ENCODE measurements at regions not wholly inside any gene's neighbourhood (a gene's known extent, or its start where the extent isn't known, plus 50 kb on each side); places are given as distances from the start of the nearest gene placed in this dataset.

GRCh38 chr6:74065705-74066104 is 369.7 kb downstream of the CD109 start:
- no peaks in the 10 kb centered on the region for H3K27me3 ChIP-seq (ENCODE audit: insufficient read depth, low read depth, low read length)
- H3K9ac ChIP-seq (ENCODE audit: low read length) = no peak overlapping the region
- H4K20me1 ChIP-seq (ENCODE audit: insufficient read depth) = no peaks in the 10 kb centered on the region
- H3F3A ChIP-seq (ENCODE audit: insufficient read depth, low read length, poor library complexity, severe bottlenecking) = no peaks in the 10 kb centered on the region
- no peak overlapping the region for H3K4me2 ChIP-seq (ENCODE audit: low read length)
- no peaks in the 10 kb centered on the region for H3K9me3 ChIP-seq (ENCODE audit: low read length)
- TF ChIP-seq TAF1 (IDR thresholded peaks at IDR 0.05; ENCODE audit: low read depth) = no peak
- no peak for TF ChIP-seq SMC3 (conservative IDR thresholded peaks at IDR 0.05; ENCODE audit: poor library complexity)
- TF ChIP-seq MXI1 (conservative IDR thresholded peaks at IDR 0.05; ENCODE audit: poor library complexity, severe bottlenecking) = no peak
- TF ChIP-seq EZH2 (IDR thresholded peaks at IDR 0.05; ENCODE audit: borderline replicate concordance, insufficient read depth, low read length, poor library complexity, severe bottlenecking) = no peak
- no peak for TF ChIP-seq RAD21 (conservative IDR thresholded peaks at IDR 0.05)
- no peak for TF ChIP-seq REST (IDR thresholded peaks at IDR 0.05; ENCODE audit: borderline replicate concordance)
- TF ChIP-seq EP300 (conservative IDR thresholded peaks at IDR 0.05; ENCODE audit: poor library complexity, severe bottlenecking) = no peak
- no peak for TF ChIP-seq CTCF (IDR thresholded peaks at IDR 0.05; ENCODE audit: poor library complexity, severe bottlenecking)
- TF ChIP-seq POLR2AphosphoS5 (IDR thresholded peaks at IDR 0.05) = no peak
- no peaks in the 10 kb centered on the region for H3K79me2 ChIP-seq (replicated peaks; ENCODE audit: insufficient read depth, low read length)
- H2AFZ ChIP-seq (ENCODE audit: low read depth, low read length) = no peak overlapping the region
- no peak overlapping the region for H3K27ac ChIP-seq (ENCODE audit: low read length)
- no peak overlapping the region for H3K4me3 ChIP-seq (ENCODE audit: low read length)
- H3K9me2 ChIP-seq (ENCODE audit: insufficient read depth, low read length) = no peaks in the 10 kb centered on the region
- no peaks in the 10 kb centered on the region for H3K36me3 ChIP-seq (ENCODE audit: insufficient read depth, low read length)

GRCh38 chr6:74063391-74063790 is 367.4 kb downstream of the CD109 start:
- H3K79me2 ChIP-seq (replicated peaks; ENCODE audit: insufficient read depth, low read length) = no peaks in the 10 kb centered on the region
- H3K4me2 ChIP-seq (ENCODE audit: low read length) = no peak overlapping the region
- no peaks in the 10 kb centered on the region for H3K27me3 ChIP-seq (ENCODE audit: insufficient read depth, low read depth, low read length)
- TF ChIP-seq SMC3 (conservative IDR thresholded peaks at IDR 0.05; ENCODE audit: poor library complexity) (no peak), CTCF (IDR thresholded peaks at IDR 0.05; ENCODE audit: poor library complexity, severe bottlenecking) (no peak), TAF1 (IDR thresholded peaks at IDR 0.05; ENCODE audit: low read depth) (no peak), RAD21 (conservative IDR thresholded peaks at IDR 0.05) (no peak), REST (IDR thresholded peaks at IDR 0.05; ENCODE audit: borderline replicate concordance) (no peak), EZH2 (IDR thresholded peaks at IDR 0.05; ENCODE audit: borderline replicate concordance, insufficient read depth, low read length, poor library complexity, severe bottlenecking) (no peak), MXI1 (conservative IDR thresholded peaks at IDR 0.05; ENCODE audit: poor library complexity, severe bottlenecking) (no peak), POLR2AphosphoS5 (IDR thresholded peaks at IDR 0.05) (no peak), EP300 (conservative IDR thresholded peaks at IDR 0.05; ENCODE audit: poor library complexity, severe bottlenecking) (no peak)
- H2AFZ ChIP-seq (ENCODE audit: low read depth, low read length) = no peak overlapping the region
- no peak overlapping the region for H3K9ac ChIP-seq (ENCODE audit: low read length)
- H3K36me3 ChIP-seq (ENCODE audit: insufficient read depth, low read length) = no peaks in the 10 kb centered on the region
- no peaks in the 10 kb centered on the region for H3K9me3 ChIP-seq (ENCODE audit: low read length)
- no peak overlapping the region for H3K4me3 ChIP-seq (ENCODE audit: low read length)
- H3F3A ChIP-seq (ENCODE audit: insufficient read depth, low read length, poor library complexity, severe bottlenecking) = no peaks in the 10 kb centered on the region
- H4K20me1 ChIP-seq (ENCODE audit: insufficient read depth) = no peaks in the 10 kb centered on the region
- H3K27ac ChIP-seq (ENCODE audit: low read length) = no peak overlapping the region
- no peaks in the 10 kb centered on the region for H3K9me2 ChIP-seq (ENCODE audit: insufficient read depth, low read length)

Measured in neural cell (in vitro differentiated cells).